Right lobe of liver (tissue), 6 donors: ENCODE measurements at regions not wholly inside any gene's neighbourhood (a gene's known extent, or its start where the extent isn't known, plus 50 kb on each side); places are given as distances from the start of the nearest gene placed in this dataset.

Experiments used
- ATAC-seq, 4 donors: fragments of 200-7000 bp; cut with Tn5 transposase; one replicate each; pipeline ENCODE4 v1.9.1; 2020; ENCODE audit warnings: mild to moderate bottlenecking in 4 of 4, moderate library complexity in 4 of 4
- DNase-seq, 3 donors: peaks; one replicate each; pipeline ENCODE4 v3.0.0-alpha.2; 2020
- H3K27ac ChIP-seq, 3 donors: fragments of 200-600 bp; one replicate each; pipeline ENCODE4 v1.8.0; 2022
- H3K27me3 ChIP-seq, 2 donors: fragments of 200-600 bp; one replicate each; pipeline ENCODE4 v1.8.0; 2022
- H3K36me3 ChIP-seq, 4 donors: fragments of 200-600 bp; sonication (generic) in 1 of 4; one replicate each; pipeline versions ENCODE4 v1.5.1 to v1.8.0; 2017 to 2022; ENCODE audit warnings: control low read depth in 1 of 4
- H3K4me1 ChIP-seq, 4 donors: fragments of 200-600 bp; sonication (generic) in 1 of 4; one replicate each; pipeline versions ENCODE4 v1.5.1 to v1.8.0; 2017 to 2022; ENCODE audit warnings: control low read depth in 1 of 4
- H3K4me3 ChIP-seq, 3 donors: fragments of 200-600 bp; one replicate each; pipeline ENCODE4 v1.8.0; 2022
- H3K9me3 ChIP-seq, 4 donors: fragments of 200-600 bp; sonication (generic) in 1 of 4; one replicate each; pipeline versions ENCODE4 v1.5.1 to v1.8.0; 2017 to 2022; ENCODE audit warnings: control low read depth in 1 of 4
- CTCF ChIP-seq, 4 donors: fragments of 200-600 bp in 3 of 4; fragments of 450-650 bp in 1 of 4; IDR thresholded peaks; one replicate each; pipeline versions ENCODE4 v1.5.1 to v1.8.0; 2016 to 2022; ENCODE audit warnings: antibody characterized with exemption in 4 of 4, mild to moderate bottlenecking in 2 of 4
- POLR2A ChIP-seq: fragments of 450-650 bp; IDR thresholded peaks from one replicate; pipeline ENCODE4 v1.6.1; 2017; ENCODE audit warnings: antibody characterized with exemption, mild to moderate bottlenecking
- WGBS: methylation state at CpG from one replicate; pipeline ENCODE4 v1.1.6; 2018; ENCODE audit warnings: low coverage, low lambda C conversion rate; ENCODE audit not compliant: insufficient coverage; ENCODE audit errors: missing lambda C conversion rate; 5-methylcytosine and 5-hydroxymethylcytosine counted together
- intact Hi-C, 2 donors: fragments of 100-400 bp; cut with DNase I; formaldehyde crosslinking; loops; one replicate each; pipeline versions ENCODE4 v1.11.2 to v1.14.1; 2022
- donor health status: DM: no; HTN: yes; CAD: no.
- donor health status: DM: no; HTN: no; CAD: no.
- donor health status: DM: no; HTN: no; CAD: no.
- donor health status: DM: no; HTN: yes; CAD: no.
- donor health status: DM: no; HTN: yes; CAD: no.

GRCh38 chr11:129503646-129504045 lies 128.0 kb downstream of the BARX2 start:
- ATAC-seq (no peak), DNase-seq (no peak)
- no peaks in the 10 kb centered on the region for H3K4me1 ChIP-seq
- H3K36me3 ChIP-seq: no peaks in the 10 kb centered on the region
- no peaks in the 10 kb centered on the region for H3K27me3 ChIP-seq
- TF ChIP-seq POLR2A: no peak
- TF ChIP-seq CTCF (IDR thresholded peaks at IDR 0.05): no peak
- H3K27ac ChIP-seq: no peak overlapping the region
- H3K4me3 ChIP-seq: no peak overlapping the region
- 11% methylated on average over 2 of the region's 2 CpGs for WGBS
- intact Hi-C loops: no loop called here
- no peaks in the 10 kb centered on the region for H3K9me3 ChIP-seq

GRCh38 chr11:129505266-129505665 lies 129.6 kb downstream of the BARX2 start:
- Histone ChIP-seq H3K27me3 (no peaks in the 10 kb centered on the region), H3K27ac (no peak overlapping the region), H3K36me3 (no peaks in the 10 kb centered on the region), H3K4me1 (no peaks in the 10 kb centered on the region), H3K4me3 (no peak overlapping the region), H3K9me3 (no peaks in the 10 kb centered on the region)
- no peak for DNase-seq
- TF ChIP-seq CTCF (IDR thresholded peaks at IDR 0.05) (no peak), POLR2A (no peak)
- intact Hi-C loops: no loop called here
- ATAC-seq: no peak
- 27% methylated on average over 2 of the region's 2 CpGs for WGBS

- no peak for ATAC-seq
- no peaks in the 10 kb centered on the region for H3K9me3 ChIP-seq
- intact Hi-C loops: no loop called here
- no peaks in the 10 kb centered on the region for H3K4me1 ChIP-seq
- no peaks in the 10 kb centered on the region for H3K36me3 ChIP-seq
- TF ChIP-seq POLR2A (no peak), CTCF (IDR thresholded peaks at IDR 0.05) (no peak)
- 85% methylated on average over 4 of the region's 4 CpGs for WGBS
- H3K27ac ChIP-seq: no peak overlapping the region
- H3K27me3 ChIP-seq: no peaks in the 10 kb centered on the region
- H3K4me3 ChIP-seq: no peak overlapping the region
- no peak for DNase-seq
Measured at GRCh38 chr11:129508163-129508562, 132.5 kb downstream of the BARX2 start.

DNA sequence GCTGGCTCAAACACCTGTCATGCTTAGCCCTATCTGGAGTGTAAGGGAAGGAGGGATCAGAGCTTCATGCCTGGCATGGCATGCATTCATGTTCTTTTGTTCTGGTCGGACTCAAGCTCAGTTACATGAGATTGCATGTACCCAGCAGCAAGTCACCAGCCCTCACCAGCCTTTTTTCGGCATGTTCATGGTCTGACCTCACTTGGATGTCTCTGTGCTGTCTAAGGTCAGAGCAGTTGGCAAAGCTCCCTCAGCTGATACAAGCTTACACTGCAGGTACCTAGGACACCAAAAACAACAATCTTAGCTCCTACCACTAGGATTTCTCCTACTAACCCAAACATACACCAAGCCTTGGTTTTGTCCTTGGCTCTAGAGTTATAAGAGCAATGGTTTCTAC lies 152.6 kb downstream of the BARX2 start:
- no peak for DNase-seq
- Histone ChIP-seq H3K36me3 (no peaks in the 10 kb centered on the region), H3K27me3 (no peaks in the 10 kb centered on the region), H3K4me1 (no peaks in the 10 kb centered on the region), H3K9me3 (no peaks in the 10 kb centered on the region), H3K4me3 (no peak overlapping the region), H3K27ac (no peak overlapping the region)
- WGBS: 31% methylated on average over 2 of the region's 2 CpGs
- intact Hi-C loops: no loop called here
- no peak for ATAC-seq
- no peak for TF ChIP-seq POLR2A

DNA sequence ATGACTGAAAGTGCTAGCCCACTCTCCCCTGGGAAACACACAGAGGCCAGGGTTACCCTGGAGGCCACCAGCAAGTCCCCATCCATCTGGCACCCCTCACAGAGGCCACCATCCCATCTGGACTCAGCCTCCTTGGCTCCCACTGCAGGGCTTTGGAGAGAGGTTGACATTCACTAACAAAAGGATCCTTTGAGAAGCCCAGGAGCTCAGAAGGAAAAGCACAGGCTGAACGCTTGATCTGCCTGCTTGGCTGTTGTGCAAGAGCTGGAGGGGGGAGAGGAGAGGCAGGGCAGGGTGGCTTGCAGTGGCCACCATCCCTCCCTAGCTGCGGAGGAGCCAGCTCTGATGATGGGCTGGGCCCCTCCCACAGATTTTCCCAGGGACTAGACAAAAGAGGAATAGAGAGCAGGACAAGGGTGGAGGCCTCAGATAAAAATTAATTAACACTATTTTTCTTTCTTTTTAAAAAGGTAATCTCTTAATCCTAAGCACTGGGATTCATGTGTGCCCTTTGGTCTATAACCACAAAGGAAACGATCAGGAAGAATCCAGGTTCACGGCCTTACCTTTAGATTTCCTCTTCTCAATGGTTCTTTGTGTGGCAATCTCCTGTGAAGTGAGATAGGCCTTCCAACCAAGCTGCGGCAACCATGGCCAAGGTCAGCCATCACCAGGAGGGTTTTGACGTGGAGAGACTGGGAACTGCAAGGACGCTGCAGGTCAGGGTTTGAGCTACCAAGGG lies 154.7 kb downstream of the BARX2 start:
- Histone ChIP-seq H3K9me3 (no peaks in the 10 kb centered on the region), H3K4me3 (no peak overlapping the region), H3K27ac (no peak overlapping the region), H3K4me1 (no peaks in the 10 kb centered on the region), H3K27me3 (no peaks in the 10 kb centered on the region), H3K36me3 (no peaks in the 10 kb centered on the region)
- no peak for DNase-seq
- TF ChIP-seq POLR2A: no peak
- intact Hi-C loops: no loop called here
- no peak for ATAC-seq
- 28% methylated on average over 5 of the region's 7 CpGs for WGBS

DNA sequence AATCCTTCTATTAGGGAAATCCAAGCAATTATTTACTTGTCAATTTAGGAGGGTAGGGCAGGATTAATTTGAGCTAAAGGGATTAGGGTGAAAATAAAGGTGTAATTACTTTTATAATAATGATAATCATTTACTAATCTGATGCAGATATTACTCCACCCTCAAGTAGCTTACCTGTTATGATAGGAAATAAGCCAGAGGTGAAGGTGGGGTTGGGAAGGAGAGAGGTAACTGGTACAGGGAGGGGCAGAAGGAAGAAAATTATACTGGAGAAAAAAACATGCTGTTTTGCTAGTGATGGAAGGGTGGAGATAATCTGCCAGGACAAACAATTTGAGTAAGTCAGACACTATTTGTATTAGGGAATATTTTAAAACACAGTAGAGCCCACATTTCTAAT lies 157.7 kb downstream of the BARX2 start:
- intact Hi-C loops: no loop called here
- H3K9me3 ChIP-seq: peaks cover 0 to 8% (median 0%) of the 10 kb centered on the region in 4 donors
- H3K36me3 ChIP-seq: no peaks in the 10 kb centered on the region
- H3K4me1 ChIP-seq: no peaks in the 10 kb centered on the region
- H3K4me3 ChIP-seq: no peak overlapping the region
- DNase-seq (no peak), ATAC-seq (no peak)
- H3K27ac ChIP-seq: no peak overlapping the region
- no peaks in the 10 kb centered on the region for H3K27me3 ChIP-seq
- TF ChIP-seq POLR2A (no peak), CTCF (IDR thresholded peaks at IDR 0.05) (no peak)
